HCT116 (cell line): ENCODE measurements at regions not wholly inside any gene's neighbourhood (a gene's known extent, or its start where the extent isn't known, plus 50 kb on each side); places are given as distances from the start of the nearest gene placed in this dataset.

ENCODE experiments used
- CEBPB ChIP-seq: IDR thresholded peaks from 2 replicates; pipeline ENCODE4 v1.6.1; 2012; ENCODE audit warnings: low read depth
- EZH2 ChIP-seq: fragments of 200-600 bp; sonication (generic); IDR thresholded peaks from 2 replicates; pipeline ENCODE4 v1.6.1; 2017; ENCODE audit warnings: antibody characterized with exemption, mixed run types
- EZH2phosphoT487 ChIP-seq: fragments of 200-600 bp; IDR thresholded peaks from 2 replicates; pipeline ENCODE4 v1.6.1; 2018; ENCODE audit warnings: antibody characterized with exemption, borderline replicate concordance
- JUND ChIP-seq: IDR thresholded peaks from 2 replicates; pipeline ENCODE4 v1.6.1; 2012
- MAX ChIP-seq: IDR thresholded peaks from 2 replicates; pipeline ENCODE4 v1.6.1; 2012
- POLR2A ChIP-seq: IDR thresholded peaks from 2 replicates; pipeline ENCODE4 v1.7.0; 2011; ENCODE audit warnings: borderline replicate concordance; ENCODE audit not compliant: insufficient read depth, insufficient read length; ENCODE audit errors: extremely low read depth
- POLR2AphosphoS5 ChIP-seq: IDR thresholded peaks from 2 replicates; pipeline ENCODE4 v1.6.1; 2011; ENCODE audit warnings: mild to moderate bottlenecking, low read depth, low read length, moderate library complexity
- RAD21 ChIP-seq: IDR thresholded peaks from 2 replicates; pipeline ENCODE4 v1.6.1; 2012; ENCODE audit warnings: low read depth, mild to moderate bottlenecking
- SIN3A ChIP-seq: IDR thresholded peaks from 2 replicates; pipeline ENCODE4 v1.6.1; 2012; ENCODE audit warnings: low read depth
- YY1 ChIP-seq: IDR thresholded peaks from 2 replicates; pipeline ENCODE4 v1.6.1; 2011; ENCODE audit warnings: low read length, low read depth, moderate library complexity, mild to moderate bottlenecking; ENCODE audit not compliant: insufficient replicate concordance; ENCODE audit errors: extremely low read depth
- ZFX ChIP-seq: fragments of 450-650 bp; IDR thresholded peaks from 2 replicates; pipeline ENCODE4 v1.6.1; 2017
- ZNF274 ChIP-seq: fragments of 200-500 bp; sonication (Bioruptor generic); IDR thresholded peaks from 2 replicates; pipeline ENCODE4 v1.6.1; 2014; ENCODE audit warnings: mild to moderate bottlenecking, low read depth, low read length, inconsistent platforms
- TF ChIP-seq, protein P1 (sequence below), 3 experiments: fragments of 200-600 bp in 1 of 3; sonication (generic) in 1 of 3; IDR thresholded peaks in 2 of 3; conservative IDR thresholded peaks in 1 of 3; 2 replicates each; pipeline ENCODE4 v1.5.1; 2012 to 2017; ENCODE audit warnings: low read depth in 2 of 3, low read length in 2 of 3, antibody characterized with exemption in 1 of 3, borderline replicate concordance in 1 of 3, control low read depth in 1 of 3, mild to moderate bottlenecking in 1 of 3, mixed read lengths in 1 of 3, mixed run types in 1 of 3, moderate library complexity in 1 of 3; ENCODE audit not compliant: insufficient read depth in 1 of 3

DNA sequence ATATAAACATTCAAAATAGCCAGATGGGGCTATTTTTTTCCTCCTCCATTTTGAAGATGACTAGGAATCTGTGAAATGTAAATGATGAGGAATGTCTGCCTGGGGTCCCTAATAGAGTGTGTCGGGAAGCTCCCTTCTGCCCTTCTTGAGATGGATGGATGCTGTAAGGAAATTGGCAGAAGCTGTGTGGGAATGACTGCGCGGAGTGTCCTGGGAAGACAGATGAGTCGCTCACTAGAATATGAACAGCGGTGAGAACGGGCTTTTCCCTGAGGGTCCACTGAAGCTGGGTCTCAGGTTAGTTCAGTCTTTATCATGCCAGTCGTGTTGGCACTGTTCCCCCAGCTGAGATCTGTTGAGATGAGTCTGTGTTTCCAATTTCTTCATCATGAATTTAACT, 75.1 kb upstream of the PLPP4 start:
- TF ChIP-seq, protein P1, sequence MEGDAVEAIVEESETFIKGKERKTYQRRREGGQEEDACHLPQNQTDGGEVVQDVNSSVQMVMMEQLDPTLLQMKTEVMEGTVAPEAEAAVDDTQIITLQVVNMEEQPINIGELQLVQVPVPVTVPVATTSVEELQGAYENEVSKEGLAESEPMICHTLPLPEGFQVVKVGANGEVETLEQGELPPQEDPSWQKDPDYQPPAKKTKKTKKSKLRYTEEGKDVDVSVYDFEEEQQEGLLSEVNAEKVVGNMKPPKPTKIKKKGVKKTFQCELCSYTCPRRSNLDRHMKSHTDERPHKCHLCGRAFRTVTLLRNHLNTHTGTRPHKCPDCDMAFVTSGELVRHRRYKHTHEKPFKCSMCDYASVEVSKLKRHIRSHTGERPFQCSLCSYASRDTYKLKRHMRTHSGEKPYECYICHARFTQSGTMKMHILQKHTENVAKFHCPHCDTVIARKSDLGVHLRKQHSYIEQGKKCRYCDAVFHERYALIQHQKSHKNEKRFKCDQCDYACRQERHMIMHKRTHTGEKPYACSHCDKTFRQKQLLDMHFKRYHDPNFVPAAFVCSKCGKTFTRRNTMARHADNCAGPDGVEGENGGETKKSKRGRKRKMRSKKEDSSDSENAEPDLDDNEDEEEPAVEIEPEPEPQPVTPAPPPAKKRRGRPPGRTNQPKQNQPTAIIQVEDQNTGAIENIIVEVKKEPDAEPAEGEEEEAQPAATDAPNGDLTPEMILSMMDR (IDR thresholded peaks at IDR 0.05 in 2 of 3, conservative IDR thresholded peaks at IDR 0.05 in 1 of 3; ENCODE audit: borderline replicate concordance in 1 of 3, insufficient read depth in 1 of 3, low read depth in 2 of 3, low read length in 2 of 3) = no peak
- no peak for TF ChIP-seq POLR2AphosphoS5
- TF ChIP-seq JUND = no peak
- TF ChIP-seq EZH2 = no peak
- no peak for TF ChIP-seq POLR2A
- no peak for TF ChIP-seq CEBPB
- no peak for TF ChIP-seq YY1
- no peak for TF ChIP-seq EZH2phosphoT487
- TF ChIP-seq ZFX = no peak
- no peak for TF ChIP-seq MAX
- TF ChIP-seq RAD21 = no peak
- TF ChIP-seq ZNF274 = no peak
- no peak for TF ChIP-seq SIN3A
